Gastroesophageal sphincter (tissue), 4 donors: ENCODE measurements at regions not wholly inside any gene's neighbourhood (a gene's known extent, or its start where the extent isn't known, plus 50 kb on each side); places are given as distances from the start of the nearest gene placed in this dataset.

Source experiments
- ATAC-seq: fragments of 150-250 bp; one replicate; pipeline ENCODE4 v1.9.1; 2016; ENCODE audit warnings: mild to moderate bottlenecking, moderate library complexity
- H3K27ac ChIP-seq, 4 donors: fragments of 200-600 bp; sonication (generic) in 3 of 4; 1 replicate in 3 of 4; 2 replicates in 1 of 4; pipeline ENCODE4 v1.5.1; 2016 to 2019
- H3K27me3 ChIP-seq: fragments of 200-600 bp; sonication (generic); one replicate; pipeline ENCODE4 v1.5.1; 2019
- H3K36me3 ChIP-seq, 2 donors: fragments of 200-600 bp; sonication (generic); one replicate each; pipeline ENCODE4 v1.5.1; 2019; ENCODE audit warnings: control low read depth in 1 of 2
- H3K4me1 ChIP-seq, 3 donors: fragments of 200-600 bp; sonication (generic); 1 replicate in 2 of 3; 2 replicates in 1 of 3; pipeline ENCODE4 v1.5.1; 2016 to 2019; ENCODE audit warnings: control low read depth in 2 of 3
- H3K4me3 ChIP-seq, 2 donors: fragments of 200-600 bp; sonication (generic); one replicate each; pipeline ENCODE4 v1.5.1; 2019; ENCODE audit warnings: mild to moderate bottlenecking in 1 of 2, moderate library complexity in 1 of 2
- H3K9me3 ChIP-seq, 3 donors: fragments of 200-600 bp; sonication (generic); one replicate each; pipeline ENCODE4 v1.5.1; 2017 to 2019; ENCODE audit warnings: control low read depth in 2 of 3
- CTCF ChIP-seq, 4 experiments: fragments of 200-600 bp in 2 of 4; fragments of 450-650 bp in 2 of 4; sonication (generic) in 1 of 4; IDR thresholded peaks; one replicate each; pipeline ENCODE4 v1.5.1; 2017 to 2019; ENCODE audit warnings: antibody characterized with exemption in 4 of 4, mild to moderate bottlenecking in 2 of 4, moderate library complexity in 2 of 4
- EP300 ChIP-seq: sonication (generic); formaldehyde crosslinking; IDR thresholded peaks from one replicate; pipeline ENCODE4 v1.6.1; 2017; ENCODE audit warnings: antibody characterized with exemption, mild to moderate bottlenecking
- POLR2A ChIP-seq, 2 donors: fragments of 450-650 bp; IDR thresholded peaks; one replicate each; pipeline ENCODE4 v1.6.1; 2017; ENCODE audit warnings: antibody characterized with exemption in 2 of 2, mild to moderate bottlenecking in 2 of 2, moderate library complexity in 1 of 2
- POLR2AphosphoS5 ChIP-seq: sonication (generic); formaldehyde crosslinking; IDR thresholded peaks from one replicate; pipeline ENCODE4 v1.6.1; 2017; ENCODE audit warnings: antibody characterized with exemption
- WGBS, 2 donors: methylation state at CpG; one replicate each; pipeline ENCODE4 v1.1.5; 2018; ENCODE audit warnings: low coverage in 1 of 2; 5-methylcytosine and 5-hydroxymethylcytosine counted together

GRCh38 chr7:17186745-17187530 lies 111.5 kb upstream of the AHR start:
- peaks cover 0 to 5% (median 0%) of the 10 kb centered on the region in 3 donors for H3K4me1 ChIP-seq
- no peaks in the 10 kb centered on the region for H3K36me3 ChIP-seq
- no peak for TF ChIP-seq CTCF (IDR thresholded peaks at IDR 0.05)
- no peak for TF ChIP-seq POLR2AphosphoS5
- TF ChIP-seq EP300, result no peak
- no peak for TF ChIP-seq POLR2A (IDR thresholded peaks at IDR 0.05)
- ATAC-seq, result no peak
- H3K27ac ChIP-seq, result no peak overlapping the region
- no peak overlapping the region for H3K4me3 ChIP-seq
- 92 to 98% methylated on average over 2 of the region's 2 CpGs for WGBS, 2 donors
- no peaks in the 10 kb centered on the region for H3K27me3 ChIP-seq
- H3K9me3 ChIP-seq, result no peaks in the 10 kb centered on the region

GRCh38 chr7:17194656-17195055 lies 103.8 kb upstream of the AHR start:
- ATAC-seq, result no peak
- WGBS, 2 donors, result 61 to 71% methylated on average over 4 to 5 of the region's 5 CpGs
- no peak for TF ChIP-seq POLR2AphosphoS5
- no peak for TF ChIP-seq POLR2A (IDR thresholded peaks at IDR 0.05)
- no peak for TF ChIP-seq EP300
- TF ChIP-seq CTCF (IDR thresholded peaks at IDR 0.05), result no peak
- Histone ChIP-seq H3K36me3 (no peaks in the 10 kb centered on the region), H3K9me3 (no peaks in the 10 kb centered on the region), H3K27me3 (no peaks in the 10 kb centered on the region), H3K27ac (no peak overlapping the region), H3K4me1 (no peaks in the 10 kb centered on the region), H3K4me3 (no peak overlapping the region)

- H3K9me3 ChIP-seq, result no peaks in the 10 kb centered on the region
- TF ChIP-seq CTCF (IDR thresholded peaks at IDR 0.05), result no peak
- no peak for TF ChIP-seq POLR2AphosphoS5
- TF ChIP-seq POLR2A (IDR thresholded peaks at IDR 0.05), result no peak
- TF ChIP-seq EP300, result no peak
- no peak overlapping the region for H3K27ac ChIP-seq
- no peaks in the 10 kb centered on the region for H3K4me1 ChIP-seq
- no peaks in the 10 kb centered on the region for H3K36me3 ChIP-seq
- H3K27me3 ChIP-seq, result no peaks in the 10 kb centered on the region
- 80 to 82% methylated on average over 2 of the region's 2 CpGs for WGBS, 2 donors
- no peak for ATAC-seq
- H3K4me3 ChIP-seq, result no peak overlapping the region
Measured at GRCh38 chr7:17195576-17195975, 102.9 kb upstream of the AHR start.

GRCh38 chr7:17205910-17206309 lies 92.5 kb upstream of the AHR start:
- H3K9me3 ChIP-seq, result no peaks in the 10 kb centered on the region
- no peak overlapping the region for H3K27ac ChIP-seq
- H3K36me3 ChIP-seq, result no peaks in the 10 kb centered on the region
- no peaks in the 10 kb centered on the region for H3K27me3 ChIP-seq
- H3K4me3 ChIP-seq, result no peak overlapping the region
- 81 to 100% methylated on average over 3 of the region's 3 CpGs for WGBS, 2 donors
- TF ChIP-seq POLR2AphosphoS5, result no peak
- TF ChIP-seq POLR2A (IDR thresholded peaks at IDR 0.05), result no peak
- no peak for TF ChIP-seq CTCF (IDR thresholded peaks at IDR 0.05)
- no peak for TF ChIP-seq EP300
- H3K4me1 ChIP-seq, result no peaks in the 10 kb centered on the region
- no peak for ATAC-seq

GRCh38 chr7:17206349-17206905 lies 92.0 kb upstream of the AHR start:
- 85 to 96% methylated on average over 3 of the region's 3 CpGs for WGBS, 2 donors

More at GRCh38 chr7:17206349-17206905, 92.0 kb upstream of the AHR start:
- Histone ChIP-seq H3K36me3 (no peaks in the 10 kb centered on the region), H3K27me3 (no peaks in the 10 kb centered on the region), H3K4me1 (no peaks in the 10 kb centered on the region), H3K4me3 (no peak overlapping the region), H3K27ac (no peak overlapping the region), H3K9me3 (no peaks in the 10 kb centered on the region)
- TF ChIP-seq EP300 (no peak), CTCF (IDR thresholded peaks at IDR 0.05) (no peak), POLR2A (IDR thresholded peaks at IDR 0.05) (no peak), POLR2AphosphoS5 (no peak)
- ATAC-seq, result no peak
